HG03064 (cell line): ENCODE measurements at regions not wholly inside any gene's neighbourhood (a gene's known extent, or its start where the extent isn't known, plus 50 kb on each side); places are given as distances from the start of the nearest gene placed in this dataset.
"Not testable (repeated sequence)": the region's sequence is repeated elsewhere in the genome, so short reads cannot be mapped to it uniquely, and the experiment has no call there.

ENCODE experiments used
- ATAC-seq: cut with Tn5 transposase; IDR thresholded peaks from one replicate; pipeline ENCODE4 v1.9.1; 2021; ENCODE audit warnings: low read depth; ENCODE audit not compliant: unreplicated experiment

DNA sequence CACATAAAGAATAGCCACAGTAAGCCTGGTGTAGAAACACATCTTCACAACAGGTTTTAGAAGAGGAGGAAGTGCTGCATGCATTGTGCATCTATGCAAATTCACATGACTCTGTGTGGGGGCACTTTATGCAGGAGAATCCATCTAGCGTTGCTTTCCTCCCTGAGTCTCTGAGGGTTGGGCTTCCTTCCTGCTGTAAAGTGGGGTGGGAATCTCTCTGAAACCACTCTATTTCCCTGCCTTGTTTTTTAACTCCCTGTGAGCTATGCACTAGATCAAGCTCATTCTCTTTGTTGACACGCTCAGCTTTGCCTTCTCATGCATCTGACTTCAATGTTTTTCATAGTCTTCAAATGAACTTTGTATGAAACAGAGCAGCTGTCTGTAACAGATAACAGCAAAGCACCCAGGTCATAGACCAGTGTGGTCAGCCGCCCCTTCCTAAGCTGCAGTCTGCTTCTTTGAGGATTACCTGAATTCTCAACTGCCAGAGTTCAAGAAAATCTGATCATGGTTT, 102.7 kb upstream of the DPH5 start:
- ATAC-seq, result peak; percentile 98

DNA sequence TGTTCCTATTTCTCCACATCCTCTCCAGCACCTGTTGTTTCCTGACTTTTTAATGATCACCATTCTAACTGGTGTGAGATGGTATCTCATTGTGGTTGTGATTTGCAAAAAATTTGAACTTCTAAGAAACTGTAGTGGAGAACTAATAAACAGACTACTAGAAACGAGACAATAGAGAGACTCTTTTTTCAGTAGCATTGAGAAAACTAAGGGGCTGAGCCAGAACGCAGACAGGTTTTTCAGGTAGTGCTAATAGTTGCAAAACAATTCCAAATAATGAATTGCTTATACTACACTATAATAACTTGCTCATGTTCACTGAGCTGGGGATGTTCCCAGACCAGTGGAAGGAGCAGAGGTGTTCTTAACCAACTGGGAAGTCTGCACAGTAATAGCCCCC, 98.8 kb upstream of the DPH5 start:
- no peak for ATAC-seq

DNA sequence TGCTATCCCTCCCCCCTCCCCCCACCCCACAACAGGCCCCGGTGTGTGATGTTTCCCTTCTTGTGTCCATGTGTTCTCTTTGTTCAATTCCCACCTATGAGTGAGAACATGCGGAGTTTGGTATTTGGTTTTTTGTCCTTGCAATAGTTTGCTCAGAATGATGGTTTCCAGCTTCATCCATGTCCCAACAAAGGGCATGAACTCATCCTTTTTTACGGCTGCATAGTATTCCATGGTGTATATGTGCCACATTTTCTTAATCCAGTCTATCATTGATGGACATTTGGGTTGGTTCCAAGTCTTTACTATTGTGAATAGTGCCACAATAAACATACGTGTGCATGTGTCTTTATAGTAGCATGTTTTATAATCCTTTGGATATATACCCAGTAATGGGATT, 98.3 kb upstream of the DPH5 start:
- not testable (repeated sequence) for ATAC-seq

DNA sequence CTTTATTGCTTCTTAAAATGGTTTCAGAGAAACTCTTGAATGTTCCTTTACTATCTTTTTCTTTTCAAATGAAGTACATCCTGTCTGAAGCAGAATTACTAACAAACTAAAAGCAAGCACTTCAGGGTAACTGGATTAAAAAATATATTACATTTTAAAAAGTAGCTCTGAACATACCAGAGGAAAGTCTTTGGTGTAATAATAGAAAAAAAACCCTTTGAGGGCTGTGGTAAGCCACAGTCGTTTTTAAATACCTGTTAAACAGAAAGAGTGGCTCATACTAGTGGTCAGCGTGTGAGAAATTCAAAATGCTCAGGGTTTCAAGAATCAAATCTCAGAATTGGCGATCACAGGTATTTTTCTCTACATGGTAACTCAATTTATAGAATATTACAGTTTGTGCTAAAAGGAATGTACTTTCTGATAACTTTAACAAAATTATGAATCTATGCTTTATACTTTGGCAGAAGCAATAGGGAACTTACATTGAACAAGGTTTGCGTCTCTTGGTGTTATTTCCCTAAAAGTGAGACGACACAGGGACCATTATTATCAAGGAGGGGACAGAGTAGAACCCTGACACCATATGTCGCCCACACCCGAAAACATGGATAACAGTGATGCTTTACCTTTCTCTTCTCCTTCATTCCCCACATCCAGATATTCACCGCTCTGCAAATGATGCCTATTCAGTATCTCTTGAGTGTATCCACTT, 97.0 kb upstream of the DPH5 start:
- peak; percentile 98 for ATAC-seq

DNA sequence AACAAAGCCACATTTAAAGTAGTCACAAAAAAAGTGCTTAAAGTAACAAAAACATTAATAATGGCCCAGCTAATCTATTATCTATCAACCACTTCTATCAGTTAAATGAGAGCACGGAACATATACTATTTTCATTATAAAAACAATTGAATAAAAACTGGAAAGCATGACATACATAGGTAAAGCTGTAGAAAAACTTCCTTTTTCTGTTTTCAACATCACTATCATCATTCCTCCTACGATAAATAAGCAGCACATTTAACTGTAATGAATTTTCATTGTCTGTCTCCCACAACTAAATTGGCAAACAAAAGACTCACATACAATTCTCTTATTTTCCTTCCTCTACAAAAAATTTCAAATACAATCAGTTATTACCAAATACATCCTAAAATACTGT, 96.4 kb upstream of the DPH5 start:
- ATAC-seq, result no peak

DNA sequence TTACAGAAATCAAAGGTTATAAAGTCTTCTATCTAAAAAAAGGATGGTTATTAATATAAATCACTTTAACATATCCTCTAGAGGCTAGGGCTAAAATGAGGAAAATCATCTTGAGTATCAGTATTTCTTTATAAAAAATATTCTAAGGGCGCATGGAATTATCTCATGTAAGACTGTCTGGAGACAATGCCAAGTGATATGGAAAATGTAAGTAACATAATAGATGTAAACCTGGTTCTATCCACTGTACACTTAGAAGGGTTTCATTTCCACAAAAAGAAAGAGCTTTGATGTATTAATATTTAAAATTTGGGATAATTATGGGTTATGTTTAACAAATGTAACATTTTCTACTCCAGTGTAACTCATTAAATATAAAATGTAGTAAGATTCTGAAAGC, 95.9 kb upstream of the DPH5 start:
- ATAC-seq, result no peak

DNA sequence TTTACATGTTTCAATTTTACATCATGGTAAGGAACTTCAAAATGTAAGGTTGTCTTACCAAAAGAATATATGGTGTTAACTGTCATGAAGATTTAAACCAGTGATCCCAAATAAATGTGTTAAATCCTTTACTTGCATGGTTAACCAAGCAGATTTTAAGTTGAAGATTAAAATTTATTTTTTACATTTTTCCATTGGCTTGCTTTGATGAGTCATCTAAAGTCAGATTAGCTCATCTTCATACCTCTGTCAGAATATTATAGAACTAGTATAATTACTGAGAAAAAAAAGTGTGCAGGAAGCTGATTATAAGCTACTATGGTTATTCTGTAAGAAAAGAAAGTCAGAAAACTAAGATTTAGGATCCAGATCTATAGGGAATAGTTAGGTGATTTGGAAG, 95.3 kb upstream of the DPH5 start:
- no peak for ATAC-seq

DNA sequence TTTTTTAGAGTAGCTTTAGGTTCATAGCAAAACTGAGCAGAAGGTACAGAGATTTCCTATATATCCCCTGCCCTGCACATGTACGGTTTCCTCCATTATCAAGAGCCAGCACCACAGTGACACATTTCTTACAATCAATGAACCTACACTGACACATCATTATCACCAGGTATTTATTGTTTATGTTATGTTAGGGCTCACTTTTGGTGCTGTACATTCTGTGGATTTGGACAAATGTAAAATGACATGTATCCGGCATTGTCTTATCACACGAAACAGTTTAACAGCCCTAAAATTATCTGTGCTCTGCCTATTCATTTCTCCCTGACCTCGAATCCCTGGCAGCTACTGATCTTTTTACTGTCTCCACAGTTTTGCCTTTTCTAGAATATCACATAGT, 93.7 kb upstream of the DPH5 start:
- no peak for ATAC-seq

DNA sequence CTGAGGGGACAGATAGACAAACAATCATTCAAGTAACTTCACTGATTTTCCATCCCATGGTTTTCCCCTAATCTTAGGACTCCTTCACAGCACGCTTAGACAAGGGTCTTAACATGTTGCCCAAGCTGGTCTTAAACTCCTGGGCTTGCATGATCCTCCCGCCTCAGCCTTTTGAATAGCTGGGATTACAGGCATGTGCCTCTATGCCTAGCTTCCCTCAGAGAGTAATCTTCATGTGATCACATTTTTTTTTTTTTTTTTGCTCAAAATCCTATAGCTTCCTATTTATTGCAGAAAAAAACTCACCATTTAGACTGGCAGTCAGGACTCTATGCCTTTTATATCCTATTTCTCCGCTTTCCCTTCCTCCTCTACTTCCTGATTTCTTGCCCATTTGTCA, 90.4 kb upstream of the DPH5 start:
- ATAC-seq, result no peak

DNA sequence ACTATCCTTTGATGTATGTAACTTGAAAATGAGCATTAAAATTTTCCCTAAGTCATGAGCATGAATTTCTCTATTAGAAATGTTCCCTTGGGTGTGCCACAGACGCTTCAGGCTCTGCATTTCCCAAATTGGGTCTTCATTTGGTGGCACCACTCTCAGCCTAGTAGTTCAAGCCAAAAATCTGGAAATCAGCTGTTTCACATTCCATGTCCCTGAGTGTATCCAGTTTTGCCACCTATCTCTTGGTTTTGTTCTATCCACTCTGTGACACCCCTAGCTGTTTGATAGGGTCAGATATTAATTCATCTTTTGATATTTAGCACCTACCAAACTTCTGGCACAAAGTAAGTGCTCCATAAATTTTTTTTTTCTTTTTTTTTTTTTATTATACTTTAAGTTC, 89.5 kb upstream of the DPH5 start:
- ATAC-seq, result no peak

DNA sequence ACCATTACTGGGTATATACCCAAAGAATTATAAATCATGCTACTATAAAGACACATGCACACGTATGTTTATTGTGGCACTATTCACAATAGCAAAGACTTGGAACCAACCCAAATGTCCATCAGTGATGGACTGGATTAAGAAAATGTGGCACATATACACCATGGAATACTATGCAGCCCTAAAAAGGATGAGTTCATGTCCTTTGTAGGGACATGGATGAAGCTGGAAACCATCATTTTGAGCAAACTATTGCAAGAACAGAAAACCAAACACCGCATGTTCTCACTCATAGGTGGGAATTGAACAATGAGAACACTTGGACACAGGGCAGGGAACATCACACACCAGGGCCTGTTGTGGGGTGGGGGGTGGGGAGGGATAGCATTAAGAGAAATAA, 88.5 kb upstream of the DPH5 start:
- not testable (repeated sequence) for ATAC-seq

DNA sequence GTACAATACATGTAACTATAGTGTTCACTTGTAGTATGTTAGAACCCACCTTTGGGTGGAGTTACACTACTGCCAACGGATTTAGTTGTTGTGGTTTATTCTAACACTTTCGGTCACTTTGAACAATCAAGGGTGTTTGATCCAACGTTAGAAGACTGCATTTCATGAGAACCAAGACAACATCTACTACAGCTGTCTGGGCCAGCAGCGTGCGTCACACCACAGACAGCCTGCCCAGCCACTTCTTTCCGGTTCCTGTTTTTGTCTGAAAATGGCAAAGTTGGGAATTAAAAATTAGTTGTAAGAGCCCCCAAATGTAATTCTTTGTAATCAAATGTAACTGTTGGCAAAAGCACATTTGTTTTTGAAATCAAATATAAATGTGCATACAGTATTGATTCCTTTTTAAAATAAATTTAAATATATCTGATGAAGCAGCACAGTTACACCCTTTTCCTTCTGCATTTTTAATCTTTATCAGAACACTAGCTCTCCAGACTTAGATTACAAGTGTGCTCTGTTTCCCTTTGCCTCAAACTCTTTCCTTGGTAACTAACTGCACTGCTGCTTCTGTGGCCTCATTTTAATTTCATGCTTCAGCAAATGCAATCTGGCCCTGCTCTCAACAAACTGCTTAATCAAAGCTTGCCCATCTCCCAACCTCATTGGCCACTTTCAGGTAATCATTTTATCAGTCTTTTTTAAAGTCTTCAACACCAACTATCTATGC, 86.6 kb upstream of the DPH5 start:
- ATAC-seq, result peak; percentile 89

DNA sequence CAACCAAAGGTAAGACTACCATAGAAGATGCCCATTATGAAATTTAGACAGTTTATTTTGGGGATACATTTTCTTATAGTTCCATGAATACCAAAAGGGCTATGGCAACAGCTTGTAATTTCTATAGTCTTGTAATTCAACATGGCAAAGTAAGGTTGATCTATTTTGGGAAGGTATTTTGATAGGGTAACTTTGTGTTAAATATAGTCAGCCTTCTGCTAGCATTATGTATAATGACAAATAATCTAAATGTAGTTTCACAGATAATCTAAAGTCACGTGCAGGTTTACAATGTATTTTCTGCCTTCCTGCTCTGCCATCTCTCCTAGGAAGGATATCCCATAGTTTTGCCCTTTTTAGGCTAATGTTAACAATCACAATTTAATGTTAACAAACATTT, 85.9 kb upstream of the DPH5 start:
- no peak for ATAC-seq

DNA sequence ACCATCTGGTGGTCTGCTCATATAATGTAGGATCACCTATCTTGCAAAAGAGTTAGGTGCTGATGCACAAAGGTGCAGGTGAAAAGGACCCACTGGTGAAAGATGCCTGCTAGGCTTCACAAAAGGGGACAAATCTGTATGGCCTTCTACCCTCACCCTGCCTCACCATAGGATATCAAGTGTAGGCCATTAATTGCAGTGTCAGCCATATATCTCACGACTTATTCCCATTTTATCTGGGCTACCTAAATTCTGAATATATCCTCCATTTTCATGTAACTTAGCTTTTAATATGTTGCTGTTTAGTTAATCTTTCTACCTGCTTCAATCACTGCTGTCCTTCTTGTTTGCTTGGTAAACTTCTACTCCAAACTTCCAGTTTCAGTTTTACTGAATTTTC, 84.2 kb upstream of the DPH5 start:
- ATAC-seq, result no peak

DNA sequence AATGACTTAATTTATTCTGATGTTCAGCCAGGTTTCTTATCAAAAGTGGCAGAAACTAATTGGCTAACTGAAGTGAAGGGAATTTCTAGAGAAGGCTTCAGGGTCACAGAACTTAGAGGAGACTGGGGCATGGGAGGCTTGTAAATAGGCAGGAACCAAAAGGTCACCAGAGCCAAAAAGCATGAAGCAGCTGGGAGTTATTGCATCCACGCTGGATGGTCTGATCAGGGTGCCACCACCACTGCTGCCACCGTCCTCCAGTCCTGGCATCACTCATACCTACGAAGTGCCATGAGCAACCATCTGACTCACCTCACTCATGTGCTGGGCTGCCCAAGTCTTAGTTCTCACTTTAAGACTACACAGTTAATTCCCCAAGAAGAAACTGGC, 82.5 kb upstream of the DPH5 start:
- no peak for ATAC-seq

DNA sequence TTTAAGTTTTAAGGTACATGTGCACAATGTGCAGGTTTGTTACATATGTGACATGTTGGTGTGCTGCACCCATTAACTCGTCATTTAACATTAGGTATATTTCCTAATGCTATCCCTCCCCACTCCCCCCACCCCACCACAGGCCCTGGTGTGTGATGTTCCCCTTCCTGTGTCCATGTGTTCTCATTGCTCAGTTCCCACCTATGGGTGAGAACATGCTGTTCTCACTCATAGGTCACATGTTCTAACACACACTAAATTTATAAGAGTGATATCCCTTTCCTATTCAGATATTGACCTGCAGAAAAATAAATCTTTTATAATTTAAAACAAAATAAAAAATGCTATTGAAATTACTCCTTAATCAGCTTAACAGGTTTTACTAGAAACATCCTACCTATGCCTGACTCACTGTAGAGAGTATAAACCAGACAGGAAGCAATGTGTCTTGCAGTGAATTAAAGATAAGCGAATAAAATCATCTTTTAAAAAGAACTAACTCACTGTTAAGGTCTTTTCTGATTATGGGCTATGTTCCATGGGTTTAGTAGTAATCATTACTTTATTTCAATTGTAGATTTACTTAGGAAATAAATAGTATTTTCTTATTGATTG, 82.0 kb upstream of the DPH5 start:
- ATAC-seq, result no peak

DNA sequence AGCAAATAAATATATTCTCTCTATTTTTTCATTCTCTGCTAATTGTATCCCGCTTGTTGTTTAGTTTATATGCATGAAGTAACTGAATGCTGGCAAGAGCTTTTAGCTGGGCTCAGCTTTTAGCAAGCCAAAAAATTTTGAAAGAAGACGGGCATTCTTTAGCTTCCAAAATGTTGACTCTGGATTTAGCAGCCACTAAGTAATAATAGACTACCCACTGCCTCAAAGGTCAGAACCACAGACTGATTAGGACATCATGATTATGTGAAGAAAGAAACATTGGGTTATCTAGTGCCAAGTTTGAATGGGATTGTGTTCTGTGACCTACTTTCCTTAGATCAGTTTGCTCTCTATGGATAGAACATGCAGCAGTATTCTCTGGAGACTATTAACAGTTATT, 80.3 kb upstream of the DPH5 start:
- no peak for ATAC-seq

DNA sequence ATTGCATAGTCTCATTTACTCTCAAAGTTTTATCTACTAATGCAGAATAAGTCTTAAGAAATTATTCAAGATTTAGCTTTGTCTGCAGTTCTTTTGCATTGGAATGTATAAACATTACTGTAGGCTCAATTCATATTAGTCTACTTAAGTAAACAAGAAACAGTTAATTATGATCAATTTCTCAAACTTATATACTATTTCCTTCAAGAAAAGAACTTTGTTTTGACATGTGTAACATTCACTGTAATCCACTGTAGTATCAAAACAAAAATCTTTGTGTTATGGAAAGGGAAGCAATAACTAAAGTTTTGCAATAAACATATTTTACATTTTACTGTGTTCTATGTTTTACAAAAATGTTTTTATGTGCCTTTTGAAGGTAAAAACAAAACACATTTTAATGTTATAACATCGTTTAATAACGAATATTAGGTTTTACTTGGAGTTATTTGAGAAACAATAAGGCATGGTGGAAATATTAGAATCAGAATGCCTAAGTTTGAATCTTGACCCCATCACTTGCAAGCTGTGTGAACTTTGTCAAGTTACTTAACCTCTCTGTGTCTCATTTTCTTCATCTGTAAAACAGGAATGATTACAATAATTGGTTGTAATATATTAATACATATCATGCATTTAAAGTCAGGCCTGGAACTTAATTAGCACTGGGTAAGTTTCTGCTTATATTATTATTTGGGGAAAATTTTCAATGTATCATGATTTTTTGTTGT, 77.0 kb upstream of the DPH5 start:
- ATAC-seq, result no peak

DNA sequence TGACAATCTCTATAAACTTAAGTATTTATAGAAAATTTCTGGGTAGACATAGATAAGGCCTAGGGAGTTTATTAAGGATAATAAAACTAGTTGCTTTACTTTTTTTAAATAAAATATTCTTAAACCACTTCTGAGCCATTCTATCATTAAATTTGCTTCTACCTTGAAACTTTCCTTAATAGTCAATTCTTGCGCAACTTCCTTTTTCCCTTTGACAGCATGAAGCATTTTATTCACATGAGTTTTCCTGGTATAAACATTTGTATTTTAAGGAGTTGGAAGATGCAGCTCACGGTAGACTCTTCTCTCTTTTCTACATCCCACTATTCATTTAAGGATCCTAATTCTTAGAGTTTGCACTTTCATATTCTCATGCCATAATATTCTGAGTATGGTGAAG, 75.8 kb upstream of the DPH5 start:
- ATAC-seq, result no peak

DNA sequence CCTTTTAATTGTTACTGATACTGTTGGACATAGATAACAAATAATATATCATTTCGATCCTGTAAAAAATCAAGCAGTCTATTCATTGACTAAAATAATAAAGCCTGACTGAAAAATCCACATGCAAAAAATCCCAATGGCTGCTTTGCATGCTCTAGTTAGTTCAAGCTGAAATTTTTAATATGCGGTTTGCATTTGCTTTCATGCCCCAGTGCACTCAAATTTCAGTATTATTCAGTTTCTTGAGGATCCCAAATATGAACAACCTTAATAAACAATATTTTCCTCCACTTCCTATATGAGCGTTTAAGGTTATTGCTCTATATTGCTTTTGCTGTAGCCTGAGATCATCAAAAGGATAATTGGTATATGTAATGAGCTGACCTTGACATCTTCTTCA, 75.1 kb upstream of the DPH5 start:
- ATAC-seq, result no peak

DNA sequence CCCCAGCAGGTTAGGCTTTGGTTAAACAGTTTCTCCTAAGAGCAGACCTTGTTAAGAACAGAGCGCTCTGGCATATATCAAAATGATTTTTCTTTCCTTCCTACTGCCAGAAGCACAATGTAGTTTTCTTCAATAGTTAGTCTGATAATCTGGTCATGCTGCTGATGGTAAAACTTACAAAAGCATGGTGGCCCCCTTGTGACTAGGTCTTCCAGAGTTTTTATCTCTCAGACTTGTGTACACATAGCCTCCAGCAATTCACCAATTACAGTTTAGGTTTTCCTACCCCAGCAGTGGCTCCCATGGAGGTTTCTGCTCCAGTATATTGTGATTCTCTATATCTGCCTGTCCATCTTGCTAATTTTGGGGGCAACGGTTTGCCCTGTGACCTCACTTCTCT, 73.3 kb upstream of the DPH5 start:
- ATAC-seq, result no peak
